H9 (cell line): ENCODE measurements at regions not wholly inside any gene's neighbourhood (a gene's known extent, or its start where the extent isn't known, plus 50 kb on each side); places are given as distances from the start of the nearest gene placed in this dataset.

Experiments
- DNase-seq: peaks from one replicate; pipeline ENCODE4 v3.0.0-alpha.2; 2017
- H2AFZ ChIP-seq: one replicate; pipeline ENCODE4 v1.6.1; 2013; ENCODE audit warnings: mild to moderate bottlenecking, low read length, control low read depth, moderate library complexity
- H2AK5ac ChIP-seq: 2 replicates; pipeline ENCODE4 v1.6.1; 2013; ENCODE audit warnings: low read length, control low read depth, mixed read lengths; ENCODE audit not compliant: insufficient read length
- H2BK120ac ChIP-seq: one replicate; pipeline ENCODE4 v1.6.1; 2013; ENCODE audit warnings: low read depth, mild to moderate bottlenecking, low read length, control low read depth, inconsistent platforms; ENCODE audit not compliant: poor library complexity, severe bottlenecking
- H2BK12ac ChIP-seq: 2 replicates; pipeline ENCODE4 v1.6.1; 2013; ENCODE audit warnings: low read length, control low read depth, mixed read lengths, low read depth; ENCODE audit not compliant: insufficient read length
- H2BK15ac ChIP-seq: 2 replicates; pipeline ENCODE4 v1.6.1; 2013; ENCODE audit warnings: low read depth, low read length, control low read depth
- H2BK20ac ChIP-seq: one replicate; pipeline ENCODE4 v1.6.1; 2013; ENCODE audit warnings: low read depth, mild to moderate bottlenecking, low read length, control low read depth, inconsistent platforms; ENCODE audit not compliant: poor library complexity, severe bottlenecking
- H2BK5ac ChIP-seq: 2 replicates; pipeline ENCODE4 v1.6.1; 2013; ENCODE audit warnings: low read length, control low read depth, mixed read lengths; ENCODE audit not compliant: insufficient read length
- H3K14ac ChIP-seq: 2 replicates; pipeline ENCODE4 v1.6.1; 2013; ENCODE audit warnings: low read length, control low read depth; ENCODE audit not compliant: insufficient read depth
- H3K18ac ChIP-seq: 2 replicates; pipeline ENCODE4 v1.6.1; 2013; ENCODE audit warnings: low read depth, mild to moderate bottlenecking, mixed read lengths, low read length, control low read depth; ENCODE audit not compliant: insufficient read length
- H3K23ac ChIP-seq: 2 replicates; pipeline ENCODE4 v1.6.1; 2013; ENCODE audit warnings: low read length, control low read depth, mixed read lengths, low read depth; ENCODE audit not compliant: insufficient read length
- H3K23me2 ChIP-seq: 2 replicates; pipeline ENCODE4 v1.6.1; 2013; ENCODE audit warnings: low read depth, mild to moderate bottlenecking, mixed read lengths, low read length, control low read depth; ENCODE audit not compliant: insufficient read length, poor library complexity, severe bottlenecking
- H3K27ac ChIP-seq: 2 replicates; pipeline ENCODE4 v1.5.1; 2013; ENCODE audit warnings: low read length, control low read depth, mixed read lengths, low read depth; ENCODE audit not compliant: insufficient read length
- H3K27me3 ChIP-seq: 2 replicates; pipeline ENCODE4 v1.6.1; 2013; ENCODE audit warnings: low read length, control low read depth, inconsistent platforms; ENCODE audit not compliant: insufficient read depth
- H3K4ac ChIP-seq: 2 replicates; pipeline ENCODE4 v1.6.1; 2013; ENCODE audit warnings: low read depth, mild to moderate bottlenecking, control low read depth, inconsistent platforms, low read length, moderate library complexity
- H3K4me1 ChIP-seq: 2 replicates; pipeline ENCODE4 v1.6.1; 2013; ENCODE audit warnings: low read length, control low read depth, inconsistent platforms; ENCODE audit not compliant: insufficient read depth
- H3K4me2 ChIP-seq: 2 replicates; pipeline ENCODE4 v1.6.1; 2013; ENCODE audit warnings: low read length, control low read depth, mixed read lengths; ENCODE audit not compliant: insufficient read length, insufficient read depth
- H3K56ac ChIP-seq: 2 replicates; pipeline ENCODE4 v1.6.1; 2013; ENCODE audit warnings: low read depth, mild to moderate bottlenecking, mixed read lengths, low read length, control low read depth; ENCODE audit not compliant: insufficient read length
- H3K79me1 ChIP-seq: 2 replicates; pipeline ENCODE4 v1.6.1; 2013; ENCODE audit warnings: low read depth, mild to moderate bottlenecking, moderate library complexity, low read length, control low read depth, inconsistent platforms; ENCODE audit not compliant: insufficient read depth, poor library complexity, severe bottlenecking
- H3K79me2 ChIP-seq: 2 replicates; pipeline ENCODE4 v1.6.1; 2013; ENCODE audit warnings: low read length, control low read depth, inconsistent platforms; ENCODE audit not compliant: insufficient read depth
- H3K9ac ChIP-seq: 2 replicates; pipeline ENCODE4 v1.6.1; 2013; ENCODE audit warnings: low read length, control low read depth, mixed read lengths; ENCODE audit not compliant: insufficient read length; ENCODE audit errors: extremely low read depth
- H3K9me3 ChIP-seq: one replicate; pipeline ENCODE4 v1.6.1; 2013; ENCODE audit warnings: low read depth, low read length, inconsistent platforms; ENCODE audit not compliant: control insufficient read depth
- H3T11ph ChIP-seq: one replicate; pipeline ENCODE4 v1.6.1; 2013; ENCODE audit warnings: mild to moderate bottlenecking, low read length, control low read depth, inconsistent platforms
- H4K20me1 ChIP-seq: one replicate; pipeline ENCODE4 v1.6.1; 2013; ENCODE audit not compliant: control insufficient read depth, insufficient read length, insufficient read depth
- H4K5ac ChIP-seq: 2 replicates; pipeline ENCODE4 v1.6.1; 2013; ENCODE audit warnings: low read depth, mild to moderate bottlenecking, mixed read lengths, low read length, control low read depth; ENCODE audit not compliant: insufficient read length
- H4K8ac ChIP-seq: replicated peaks from 2 replicates; pipeline ENCODE4 v1.6.1; 2013; ENCODE audit warnings: low read length, control low read depth, mixed read lengths, low read depth; ENCODE audit not compliant: insufficient read length
- H4K91ac ChIP-seq: 2 replicates; pipeline ENCODE4 v1.6.1; 2013; ENCODE audit warnings: low read depth, mild to moderate bottlenecking, moderate library complexity, mixed read lengths, low read length, control low read depth; ENCODE audit not compliant: insufficient read length
- H3K27ac Mint-ChIP-seq, 3 experiments: 2 replicates in 2 of 3; 3 replicates in 1 of 3; pipeline ENCODE4 v1.8.0; 2020 to 2021; ENCODE audit warnings: mixed read lengths in 3 of 3, mild to moderate bottlenecking in 1 of 3, moderate library complexity in 1 of 3
- H3K27me3 Mint-ChIP-seq: 2 replicates; pipeline ENCODE4 v1.8.0; 2021; ENCODE audit warnings: low read depth, mild to moderate bottlenecking, moderate library complexity, mixed read lengths
- H3K36me3 Mint-ChIP-seq, 3 experiments: 2 replicates in 2 of 3; 3 replicates in 1 of 3; pipeline ENCODE4 v1.8.0; 2020 to 2021; ENCODE audit warnings: low read depth in 3 of 3, mixed read lengths in 3 of 3; ENCODE audit not compliant: insufficient read depth in 1 of 3
- H3K4me1 Mint-ChIP-seq, 2 experiments: 2 replicates each; pipeline ENCODE4 v1.8.0; 2020; ENCODE audit warnings: mixed read lengths in 2 of 2
- H3K4me3 Mint-ChIP-seq, 2 experiments: 2 replicates in 1 of 2; 3 replicates in 1 of 2; pipeline ENCODE4 v1.8.0; 2020 to 2021; ENCODE audit warnings: mild to moderate bottlenecking in 2 of 2, mixed read lengths in 2 of 2, moderate library complexity in 1 of 2
- H3K9me3 Mint-ChIP-seq, 2 experiments: 2 replicates in 1 of 2; 3 replicates in 1 of 2; pipeline ENCODE4 v1.8.0; 2020; ENCODE audit warnings: mild to moderate bottlenecking in 2 of 2, mixed read lengths in 2 of 2, moderate library complexity in 1 of 2
- WGBS: extraction: QIAGEN DNeasy Blood & Tissue Kit; methylation state at CpG from one replicate; pipeline ENCODE4 v1.1.7; 2013; ENCODE audit warnings: missing lambda C conversion rate, low lambda C conversion rate, mixed read lengths; ENCODE audit not compliant: insufficient read length; ENCODE audit errors: extremely low coverage; 5-methylcytosine and 5-hydroxymethylcytosine counted together
- TF ChIP-seq, protein P1 (sequence below): fragments of 200-600 bp; sonication (generic); conservative IDR thresholded peaks from 3 replicates; pipeline ENCODE4 v1.8.0; 2021; ENCODE audit warnings: antibody characterized with exemption, mild to moderate bottlenecking

DNA sequence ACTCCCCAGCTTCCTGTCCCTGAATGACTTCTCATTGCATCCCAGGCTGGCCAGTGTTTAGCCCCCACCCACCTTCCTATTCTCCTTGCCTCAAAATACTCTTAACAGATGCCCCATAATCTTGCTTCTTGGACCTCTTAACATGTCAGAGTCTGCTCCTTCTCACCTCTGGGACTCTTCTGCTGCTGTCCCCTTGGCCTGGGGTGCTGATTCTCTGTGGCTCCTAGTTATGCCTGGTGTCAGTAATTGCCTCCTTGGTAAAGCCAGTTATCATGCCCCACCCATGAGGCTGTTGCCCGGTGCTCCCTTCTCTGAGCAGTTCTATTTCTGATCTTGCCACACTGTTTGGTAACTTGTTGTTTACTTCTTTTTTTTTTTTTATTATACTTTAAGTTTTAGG, 256.8 kb downstream of the STIM2 start:
- Histone ChIP-seq H4K20me1 (no peaks in the 10 kb centered on the region), H3K4ac (no peak overlapping the region), H3K18ac (no peak overlapping the region), H2AK5ac (no peak overlapping the region), H3K79me2 (no peaks in the 10 kb centered on the region), H4K5ac (no peak overlapping the region), H3K9me3 (no peaks in the 10 kb centered on the region), H3K27ac (no peak overlapping the region), H3K27me3 (no peaks in the 10 kb centered on the region), H3K4me2 (no peak overlapping the region), H3K4me1 (peaks cover 12% of the 10 kb centered on the region), H2BK5ac (no peak overlapping the region), H3K79me1 (no peaks in the 10 kb centered on the region), H3K23ac (no peak overlapping the region), H3K56ac (no peak overlapping the region), H3T11ph (no peak overlapping the region), H3K14ac (no peak overlapping the region), H2BK20ac (no peak overlapping the region), H2BK15ac (no peak overlapping the region), H4K8ac (no peak overlapping the region), H2BK12ac (no peak overlapping the region), H3K9ac (no peak overlapping the region), H2AFZ (no peak overlapping the region), H4K91ac (no peak overlapping the region), H3K23me2 (no peaks in the 10 kb centered on the region), H2BK120ac (no peak overlapping the region)
- Mint-ChIP-seq H3K27ac (no peak overlapping the region), H3K4me3 (no peak overlapping the region), H3K4me1 (peaks cover 32 to 34% of the 10 kb centered on the region in 2 experiments), H3K9me3 (peaks cover 2 to 4% of the 10 kb centered on the region in 2 experiments; a peak in 4 of 5 replicates), H3K36me3 (no peaks in the 10 kb centered on the region), H3K27me3 (no peaks in the 10 kb centered on the region)
- DNase-seq = no peak
- no CpG with 5 or more reads among the region's 1 CpG for WGBS
- TF ChIP-seq, protein P1, sequence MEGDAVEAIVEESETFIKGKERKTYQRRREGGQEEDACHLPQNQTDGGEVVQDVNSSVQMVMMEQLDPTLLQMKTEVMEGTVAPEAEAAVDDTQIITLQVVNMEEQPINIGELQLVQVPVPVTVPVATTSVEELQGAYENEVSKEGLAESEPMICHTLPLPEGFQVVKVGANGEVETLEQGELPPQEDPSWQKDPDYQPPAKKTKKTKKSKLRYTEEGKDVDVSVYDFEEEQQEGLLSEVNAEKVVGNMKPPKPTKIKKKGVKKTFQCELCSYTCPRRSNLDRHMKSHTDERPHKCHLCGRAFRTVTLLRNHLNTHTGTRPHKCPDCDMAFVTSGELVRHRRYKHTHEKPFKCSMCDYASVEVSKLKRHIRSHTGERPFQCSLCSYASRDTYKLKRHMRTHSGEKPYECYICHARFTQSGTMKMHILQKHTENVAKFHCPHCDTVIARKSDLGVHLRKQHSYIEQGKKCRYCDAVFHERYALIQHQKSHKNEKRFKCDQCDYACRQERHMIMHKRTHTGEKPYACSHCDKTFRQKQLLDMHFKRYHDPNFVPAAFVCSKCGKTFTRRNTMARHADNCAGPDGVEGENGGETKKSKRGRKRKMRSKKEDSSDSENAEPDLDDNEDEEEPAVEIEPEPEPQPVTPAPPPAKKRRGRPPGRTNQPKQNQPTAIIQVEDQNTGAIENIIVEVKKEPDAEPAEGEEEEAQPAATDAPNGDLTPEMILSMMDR = no peak
